Liver (tissue), 3 donors: ENCODE measurements at regions not wholly inside any gene's neighbourhood (a gene's known extent, or its start where the extent isn't known, plus 50 kb on each side); places are given as distances from the start of the nearest gene placed in this dataset.

Experiments used
- FOXA1 ChIP-seq: IDR thresholded peaks from 2 replicates; pipeline ENCODE4 v1.6.1; 2016; ENCODE audit warnings: antibody characterized with exemption
- GABPA ChIP-seq, 2 donors: IDR thresholded peaks in 1 of 2; conservative IDR thresholded peaks in 1 of 2; 2 replicates each; pipeline ENCODE4 v1.6.1; 2016; ENCODE audit warnings: antibody characterized with exemption in 2 of 2, mild to moderate bottlenecking in 1 of 2, moderate library complexity in 1 of 2
- HNF4A ChIP-seq, 2 donors: conservative IDR thresholded peaks; 2 replicates each; pipeline ENCODE4 v1.6.1; 2016; ENCODE audit warnings: antibody characterized with exemption in 2 of 2, mild to moderate bottlenecking in 2 of 2
- JUND ChIP-seq, 2 donors: IDR thresholded peaks; 2 replicates each; pipeline ENCODE4 v1.6.1; 2016; ENCODE audit warnings: antibody characterized with exemption in 2 of 2
- NR2F2 ChIP-seq: IDR thresholded peaks from 2 replicates; pipeline ENCODE4 v1.6.1; 2016; ENCODE audit warnings: antibody characterized with exemption
- RAD21 ChIP-seq, 2 donors: IDR thresholded peaks; 2 replicates each; pipeline ENCODE4 v1.6.1; 2016; ENCODE audit warnings: antibody characterized with exemption in 2 of 2, mild to moderate bottlenecking in 2 of 2
- SP1 ChIP-seq: IDR thresholded peaks from 2 replicates; pipeline ENCODE4 v1.6.1; 2018; ENCODE audit warnings: antibody characterized with exemption, mild to moderate bottlenecking
- TAF1 ChIP-seq: conservative IDR thresholded peaks from 2 replicates; pipeline ENCODE4 v1.6.1; 2016; ENCODE audit warnings: antibody characterized with exemption, mild to moderate bottlenecking
- YY1 ChIP-seq: IDR thresholded peaks from 2 replicates; pipeline ENCODE4 v1.6.1; 2016; ENCODE audit warnings: antibody characterized with exemption, mild to moderate bottlenecking
- TF ChIP-seq, protein P1 (sequence below): IDR thresholded peaks from 2 replicates; pipeline ENCODE4 v1.6.1; 2016; ENCODE audit warnings: antibody characterized with exemption
- TF ChIP-seq, protein P2 (sequence below): fragments of 150-350 bp; IDR thresholded peaks from 2 replicates; pipeline ENCODE4 v1.5.1; 2017; ENCODE audit warnings: improper control_type of control experiment, low read depth, low read length; ENCODE audit not compliant: missing input control
- TF ChIP-seq, protein P3 (sequence below): IDR thresholded peaks from 2 replicates; pipeline ENCODE4 v1.6.1; 2016; ENCODE audit warnings: antibody characterized with exemption
- TF ChIP-seq, protein P4 (sequence below): IDR thresholded peaks from 2 replicates; pipeline ENCODE4 v1.6.1; 2016; ENCODE audit warnings: antibody characterized with exemption, mild to moderate bottlenecking
- TF ChIP-seq, protein P5 (sequence below): IDR thresholded peaks from 2 replicates; pipeline ENCODE4 v1.6.1; 2016; ENCODE audit warnings: antibody characterized with exemption
- donor health status: healthy.
- donor health status: healthy.

DNA sequence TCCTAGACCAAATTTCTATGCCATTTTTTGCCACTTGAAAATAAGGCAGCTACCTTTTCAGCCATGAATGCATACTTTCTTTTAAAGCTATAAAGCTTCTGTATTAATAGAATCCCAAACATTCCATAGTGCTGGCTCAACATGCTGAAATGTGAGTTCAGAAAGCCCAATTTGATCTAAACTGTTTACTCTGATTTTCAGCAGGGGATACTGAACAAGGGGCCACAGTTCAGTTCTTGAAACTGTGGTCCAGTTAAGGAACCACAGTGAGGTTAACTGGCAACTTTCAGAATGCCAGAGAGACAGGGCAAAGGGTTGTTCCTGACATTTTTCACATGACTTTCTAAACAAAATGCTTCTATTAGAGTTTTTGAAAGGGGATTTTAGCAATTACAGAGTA lies 85.7 kb upstream of the COL11A1 start:
- TF ChIP-seq, protein P1, sequence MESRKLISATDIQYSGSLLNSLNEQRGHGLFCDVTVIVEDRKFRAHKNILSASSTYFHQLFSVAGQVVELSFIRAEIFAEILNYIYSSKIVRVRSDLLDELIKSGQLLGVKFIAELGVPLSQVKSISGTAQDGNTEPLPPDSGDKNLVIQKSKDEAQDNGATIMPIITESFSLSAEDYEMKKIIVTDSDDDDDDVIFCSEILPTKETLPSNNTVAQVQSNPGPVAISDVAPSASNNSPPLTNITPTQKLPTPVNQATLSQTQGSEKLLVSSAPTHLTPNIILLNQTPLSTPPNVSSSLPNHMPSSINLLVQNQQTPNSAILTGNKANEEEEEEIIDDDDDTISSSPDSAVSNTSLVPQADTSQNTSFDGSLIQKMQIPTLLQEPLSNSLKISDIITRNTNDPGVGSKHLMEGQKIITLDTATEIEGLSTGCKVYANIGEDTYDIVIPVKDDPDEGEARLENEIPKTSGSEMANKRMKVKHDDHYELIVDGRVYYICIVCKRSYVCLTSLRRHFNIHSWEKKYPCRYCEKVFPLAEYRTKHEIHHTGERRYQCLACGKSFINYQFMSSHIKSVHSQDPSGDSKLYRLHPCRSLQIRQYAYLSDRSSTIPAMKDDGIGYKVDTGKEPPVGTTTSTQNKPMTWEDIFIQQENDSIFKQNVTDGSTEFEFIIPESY: no peak
- TF ChIP-seq, protein P2, sequence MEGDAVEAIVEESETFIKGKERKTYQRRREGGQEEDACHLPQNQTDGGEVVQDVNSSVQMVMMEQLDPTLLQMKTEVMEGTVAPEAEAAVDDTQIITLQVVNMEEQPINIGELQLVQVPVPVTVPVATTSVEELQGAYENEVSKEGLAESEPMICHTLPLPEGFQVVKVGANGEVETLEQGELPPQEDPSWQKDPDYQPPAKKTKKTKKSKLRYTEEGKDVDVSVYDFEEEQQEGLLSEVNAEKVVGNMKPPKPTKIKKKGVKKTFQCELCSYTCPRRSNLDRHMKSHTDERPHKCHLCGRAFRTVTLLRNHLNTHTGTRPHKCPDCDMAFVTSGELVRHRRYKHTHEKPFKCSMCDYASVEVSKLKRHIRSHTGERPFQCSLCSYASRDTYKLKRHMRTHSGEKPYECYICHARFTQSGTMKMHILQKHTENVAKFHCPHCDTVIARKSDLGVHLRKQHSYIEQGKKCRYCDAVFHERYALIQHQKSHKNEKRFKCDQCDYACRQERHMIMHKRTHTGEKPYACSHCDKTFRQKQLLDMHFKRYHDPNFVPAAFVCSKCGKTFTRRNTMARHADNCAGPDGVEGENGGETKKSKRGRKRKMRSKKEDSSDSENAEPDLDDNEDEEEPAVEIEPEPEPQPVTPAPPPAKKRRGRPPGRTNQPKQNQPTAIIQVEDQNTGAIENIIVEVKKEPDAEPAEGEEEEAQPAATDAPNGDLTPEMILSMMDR: no peak
- no peak for TF ChIP-seq GABPA (IDR thresholded peaks at IDR 0.05 in 1 of 2, conservative IDR thresholded peaks at IDR 0.05 in 1 of 2)
- TF ChIP-seq YY1: no peak
- TF ChIP-seq TAF1: no peak
- no peak for TF ChIP-seq FOXA1
- TF ChIP-seq, protein P3, sequence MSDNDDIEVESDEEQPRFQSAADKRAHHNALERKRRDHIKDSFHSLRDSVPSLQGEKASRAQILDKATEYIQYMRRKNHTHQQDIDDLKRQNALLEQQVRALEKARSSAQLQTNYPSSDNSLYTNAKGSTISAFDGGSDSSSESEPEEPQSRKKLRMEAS: no peak
- TF ChIP-seq RAD21 (IDR thresholded peaks at IDR 0.05): no peak
- TF ChIP-seq SP1: no peak
- TF ChIP-seq JUND (IDR thresholded peaks at IDR 0.05): no peak
- TF ChIP-seq, protein P4, sequence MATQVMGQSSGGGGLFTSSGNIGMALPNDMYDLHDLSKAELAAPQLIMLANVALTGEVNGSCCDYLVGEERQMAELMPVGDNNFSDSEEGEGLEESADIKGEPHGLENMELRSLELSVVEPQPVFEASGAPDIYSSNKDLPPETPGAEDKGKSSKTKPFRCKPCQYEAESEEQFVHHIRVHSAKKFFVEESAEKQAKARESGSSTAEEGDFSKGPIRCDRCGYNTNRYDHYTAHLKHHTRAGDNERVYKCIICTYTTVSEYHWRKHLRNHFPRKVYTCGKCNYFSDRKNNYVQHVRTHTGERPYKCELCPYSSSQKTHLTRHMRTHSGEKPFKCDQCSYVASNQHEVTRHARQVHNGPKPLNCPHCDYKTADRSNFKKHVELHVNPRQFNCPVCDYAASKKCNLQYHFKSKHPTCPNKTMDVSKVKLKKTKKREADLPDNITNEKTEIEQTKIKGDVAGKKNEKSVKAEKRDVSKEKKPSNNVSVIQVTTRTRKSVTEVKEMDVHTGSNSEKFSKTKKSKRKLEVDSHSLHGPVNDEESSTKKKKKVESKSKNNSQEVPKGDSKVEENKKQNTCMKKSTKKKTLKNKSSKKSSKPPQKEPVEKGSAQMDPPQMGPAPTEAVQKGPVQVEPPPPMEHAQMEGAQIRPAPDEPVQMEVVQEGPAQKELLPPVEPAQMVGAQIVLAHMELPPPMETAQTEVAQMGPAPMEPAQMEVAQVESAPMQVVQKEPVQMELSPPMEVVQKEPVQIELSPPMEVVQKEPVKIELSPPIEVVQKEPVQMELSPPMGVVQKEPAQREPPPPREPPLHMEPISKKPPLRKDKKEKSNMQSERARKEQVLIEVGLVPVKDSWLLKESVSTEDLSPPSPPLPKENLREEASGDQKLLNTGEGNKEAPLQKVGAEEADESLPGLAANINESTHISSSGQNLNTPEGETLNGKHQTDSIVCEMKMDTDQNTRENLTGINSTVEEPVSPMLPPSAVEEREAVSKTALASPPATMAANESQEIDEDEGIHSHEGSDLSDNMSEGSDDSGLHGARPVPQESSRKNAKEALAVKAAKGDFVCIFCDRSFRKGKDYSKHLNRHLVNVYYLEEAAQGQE: no peak
- no peak for TF ChIP-seq NR2F2
- TF ChIP-seq, protein P5, sequence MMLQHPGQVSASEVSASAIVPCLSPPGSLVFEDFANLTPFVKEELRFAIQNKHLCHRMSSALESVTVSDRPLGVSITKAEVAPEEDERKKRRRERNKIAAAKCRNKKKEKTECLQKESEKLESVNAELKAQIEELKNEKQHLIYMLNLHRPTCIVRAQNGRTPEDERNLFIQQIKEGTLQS: no peak
- no peak for TF ChIP-seq HNF4A (conservative IDR thresholded peaks at IDR 0.05)
